A549 (cell line): ENCODE measurements at regions not wholly inside any gene's neighbourhood (a gene's known extent, or its start where the extent isn't known, plus 50 kb on each side); places are given as distances from the start of the nearest gene placed in this dataset.

Source experiments
- BHLHE40 ChIP-seq: IDR thresholded peaks from 2 replicates; pipeline ENCODE4 v1.6.1; 2012; ENCODE audit warnings: low read depth, low read length, inconsistent platforms
- CBX8 ChIP-seq: fragments of 200-600 bp; sonication (generic); IDR thresholded peaks from 2 replicates; pipeline ENCODE4 v1.6.1; 2016
- CTCF ChIP-seq: fragments of >200 bp; sonication (Bioruptor Twin); formaldehyde crosslinking; IDR thresholded peaks from 3 replicates; pipeline ENCODE4 v1.5.1; 2016
- MAFK ChIP-seq: fragments of 450-650 bp; IDR thresholded peaks from 2 replicates; pipeline ENCODE4 v1.6.1; 2014; ENCODE audit not compliant: partially characterized antibody
- POLR2A ChIP-seq: IDR thresholded peaks from 2 replicates; pipeline ENCODE4 v1.6.1; 2012; ENCODE audit warnings: mild to moderate bottlenecking, low read length
- SMC3 ChIP-seq: fragments of >200 bp; sonication (Bioruptor Twin); formaldehyde crosslinking; IDR thresholded peaks from 3 replicates; pipeline ENCODE4 v1.6.1; 2018; ENCODE audit warnings: inconsistent platforms
- ZFP36 ChIP-seq: fragments of 450-650 bp; IDR thresholded peaks from 2 replicates; pipeline ENCODE4 v1.6.1; 2014; ENCODE audit warnings: borderline replicate concordance; ENCODE audit not compliant: partially characterized antibody
- TF ChIP-seq, protein P1 (sequence below): IDR thresholded peaks from 2 replicates; pipeline ENCODE4 v1.6.1; 2012

DNA sequence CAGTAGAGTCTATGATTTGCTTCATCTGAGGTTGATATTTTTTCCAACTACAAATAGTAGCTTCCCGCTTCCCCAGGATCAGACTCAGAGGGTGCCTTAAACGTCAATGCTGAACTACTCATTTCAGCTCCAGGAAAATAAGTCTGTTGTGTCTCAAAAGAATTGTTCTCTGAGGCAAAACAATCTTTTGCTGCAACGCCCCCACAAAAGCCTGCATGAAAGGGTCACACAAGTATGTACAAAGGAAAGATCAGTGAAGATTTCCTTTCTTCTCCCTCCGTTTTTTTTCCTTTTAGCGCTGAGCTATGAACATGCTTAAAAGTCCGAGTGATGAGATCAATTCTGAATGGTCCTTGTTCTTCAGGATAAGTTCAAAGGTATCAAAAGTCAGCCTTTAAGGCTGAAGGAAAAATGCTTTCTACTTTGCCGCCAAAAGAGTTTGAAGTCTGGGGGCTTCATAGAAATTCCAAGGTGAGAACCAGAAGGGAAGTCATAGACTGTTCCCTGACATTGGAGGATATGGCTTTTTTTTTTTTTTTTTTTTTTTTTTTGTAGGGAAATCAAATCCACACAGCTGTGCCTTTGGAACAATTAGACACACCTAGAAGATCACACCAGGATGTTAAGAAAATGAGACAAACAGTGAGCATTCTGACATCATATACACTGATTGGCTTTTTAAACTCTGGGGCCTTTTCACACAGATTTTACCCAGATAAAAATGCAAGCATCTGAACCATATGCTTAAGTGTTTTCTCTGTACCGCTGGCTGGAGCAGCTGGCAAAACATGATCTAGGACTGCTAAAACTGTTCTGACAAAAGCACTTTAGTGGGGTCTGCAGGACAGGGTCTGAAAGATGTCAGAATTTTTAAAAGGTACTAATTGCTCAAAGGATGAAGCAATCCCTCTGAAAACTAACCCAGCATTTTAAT is 329.3 kb downstream of the ENC1 start:
- TF ChIP-seq, protein P1, sequence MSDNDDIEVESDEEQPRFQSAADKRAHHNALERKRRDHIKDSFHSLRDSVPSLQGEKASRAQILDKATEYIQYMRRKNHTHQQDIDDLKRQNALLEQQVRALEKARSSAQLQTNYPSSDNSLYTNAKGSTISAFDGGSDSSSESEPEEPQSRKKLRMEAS, result no peak
- TF ChIP-seq SMC3 (no peak), CTCF (no peak), CBX8 (no peak), BHLHE40 (no peak), POLR2A (no peak), MAFK (no peak), ZFP36 (no peak)
